Activated CD4-positive, alpha-beta T cell treated with anti-CD3 and anti-CD28 coated beads, Interleukin-10, Interleukin-2, amounts not matched to agents 100 ng/mL and 50 ng/mL, durations not matched to agents 16 hours and 8 hours (primary cell): ENCODE measurements at regions not wholly inside any gene's neighbourhood (a gene's known extent, or its start where the extent isn't known, plus 50 kb on each side); places are given as distances from the start of the nearest gene placed in this dataset.
"Not testable (repeated sequence)": the region's sequence is repeated elsewhere in the genome, so short reads cannot be mapped to it uniquely, and the experiment has no call there.

Source experiments
- DNase-seq: peaks from one replicate; pipeline ENCODE4 v3.0.0-alpha.2; 2020

GRCh38 chr9:129453734-129454133 is 167.2 kb downstream of the C9orf50 start:
- no peak for DNase-seq

GRCh38 chr9:129451669-129452068 is 169.2 kb downstream of the C9orf50 start:
- no peak for DNase-seq

GRCh38 chr9:129451089-129451656 is 169.7 kb downstream of the C9orf50 start:
- no peak for DNase-seq

GRCh38 chr9:129449066-129449465 is 171.8 kb downstream of the C9orf50 start:
- no peak for DNase-seq

GRCh38 chr9:129446828-129447550 is 173.9 kb downstream of the C9orf50 start:
- no peak for DNase-seq

- no peak for DNase-seq
Observed at GRCh38 chr9:129445794-129446306, 175.1 kb downstream of the C9orf50 start.

- DNase-seq = not testable (repeated sequence)
Observed at GRCh38 chr9:129443515-129444164, 177.3 kb downstream of the C9orf50 start.

- DNase-seq = no peak
Observed at GRCh38 chr9:129442803-129443511, 177.9 kb downstream of the C9orf50 start.

GRCh38 chr9:129441852-129442251 is 179.0 kb downstream of the C9orf50 start:
- no peak for DNase-seq

- DNase-seq = no peak
Observed at GRCh38 chr9:129440435-129441186, 180.3 kb downstream of the C9orf50 start.

- DNase-seq = no peak
Observed at GRCh38 chr9:129439242-129439641, 181.7 kb downstream of the C9orf50 start.

- no peak for DNase-seq
Observed at GRCh38 chr9:129437626-129438323, 183.1 kb downstream of the C9orf50 start.

GRCh38 chr9:129436751-129437625 is 183.9 kb downstream of the C9orf50 start:
- no peak for DNase-seq

- DNase-seq = no peak
Observed at GRCh38 chr9:129435988-129436717, 184.7 kb downstream of the C9orf50 start.

- DNase-seq = no peak
Observed at GRCh38 chr9:129435291-129435690, 185.6 kb downstream of the C9orf50 start.

- no peak for DNase-seq
Observed at GRCh38 chr9:129434187-129434586, 186.7 kb downstream of the C9orf50 start.

GRCh38 chr9:129432297-129433154 is 188.4 kb downstream of the C9orf50 start:
- no peak for DNase-seq

GRCh38 chr9:129430940-129431643 is 189.8 kb downstream of the C9orf50 start:
- no peak for DNase-seq
